ENCODE measurements at regions not wholly inside any gene's neighbourhood (a gene's known extent, or its start where the extent isn't known, plus 50 kb on each side); places are given as distances from the start of the nearest gene placed in this dataset.

DNA sequence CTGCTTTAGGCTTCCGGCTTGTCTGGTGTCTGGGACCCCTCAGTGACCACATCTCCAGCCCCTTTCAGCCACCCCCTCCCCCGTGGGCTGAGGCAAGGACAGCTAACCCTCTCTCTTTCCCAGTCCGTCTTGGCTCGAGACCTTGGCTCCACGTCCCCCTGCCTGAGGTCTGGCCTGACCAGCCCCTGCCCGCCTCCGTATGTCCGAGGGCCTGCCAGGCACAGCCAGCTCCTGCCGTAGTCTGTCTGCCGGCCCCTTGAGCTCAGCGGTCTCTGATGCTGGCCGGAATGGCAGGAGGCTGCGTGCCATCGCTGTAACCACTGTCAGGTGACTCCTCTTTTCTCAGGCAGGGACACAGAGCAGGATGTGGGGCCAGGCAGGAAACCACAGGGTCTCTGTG is 73.3 kb upstream of the LRPAP1 start:
- TF ChIP-seq CTCF (IDR thresholded peaks at IDR 0.05) = no peak
- no peak for TF ChIP-seq FOXM1 (IDR thresholded peaks at IDR 0.05; ENCODE audit: low read depth)
